ENCODE measurements at regions not wholly inside any gene's neighbourhood (a gene's known extent, or its start where the extent isn't known, plus 50 kb on each side); places are given as distances from the start of the nearest gene placed in this dataset.

DNA sequence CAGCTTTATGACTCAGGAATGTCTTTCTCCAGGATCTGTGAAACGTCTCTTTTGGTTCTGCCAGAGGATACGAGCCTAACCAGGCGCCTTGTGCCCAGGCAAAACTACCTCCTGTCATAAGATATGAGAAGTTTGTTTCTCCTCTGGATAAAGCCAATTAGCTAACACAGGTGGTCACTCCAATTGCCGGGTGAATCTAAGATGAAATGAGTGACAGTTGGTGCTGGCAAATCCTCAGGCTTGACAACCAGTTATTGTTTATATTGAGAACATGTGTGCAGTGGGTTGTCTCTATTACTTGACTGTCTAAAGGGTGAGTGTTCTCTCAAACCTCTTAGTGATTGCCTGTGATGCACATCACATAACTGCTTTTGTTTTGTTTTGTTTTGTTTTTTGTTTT, 449.1 kb downstream of the XPNPEP1 start:
- DNase-seq, result no peak

DNA sequence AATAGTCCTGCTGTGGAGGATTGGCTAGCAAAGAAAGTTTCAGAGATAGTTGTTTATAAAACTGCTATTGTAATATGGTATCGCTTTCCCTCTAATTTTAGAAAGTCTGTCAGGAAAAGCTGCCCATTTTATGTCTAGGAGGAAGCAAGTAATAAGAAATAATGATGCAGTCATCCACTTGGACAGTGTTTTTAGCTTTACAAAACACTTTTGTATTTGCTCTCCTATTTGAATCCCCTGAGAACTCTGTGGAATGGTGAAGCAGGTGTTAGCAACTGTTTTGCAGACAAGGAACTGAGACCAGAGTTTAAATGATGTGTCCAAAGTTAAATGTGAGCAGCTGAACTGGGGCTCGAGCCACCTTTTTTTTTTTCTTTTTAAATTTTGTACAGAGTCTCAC, 455.8 kb downstream of the XPNPEP1 start:
- DNase-seq, result no peak

DNA sequence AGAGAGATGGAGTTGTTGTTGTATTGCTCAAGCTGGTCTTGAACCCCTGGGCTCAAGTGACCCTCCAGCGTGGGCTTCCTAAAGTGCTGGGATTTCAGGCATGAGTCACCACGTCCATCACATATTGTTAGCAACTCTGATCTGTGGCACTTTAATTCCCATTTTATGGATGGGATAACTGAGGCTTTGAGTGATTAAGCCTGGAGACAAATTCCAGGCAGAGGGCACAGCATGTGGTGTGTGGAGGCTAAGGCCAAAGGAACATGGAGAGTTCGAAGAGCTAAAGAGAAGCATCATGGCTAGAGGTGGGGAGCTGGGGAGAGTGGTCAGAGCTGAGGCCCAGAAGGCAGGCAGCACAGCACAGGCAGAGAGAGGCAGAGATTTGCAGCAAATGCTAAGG, 458.4 kb downstream of the XPNPEP1 start:
- DNase-seq, result no peak

DNA sequence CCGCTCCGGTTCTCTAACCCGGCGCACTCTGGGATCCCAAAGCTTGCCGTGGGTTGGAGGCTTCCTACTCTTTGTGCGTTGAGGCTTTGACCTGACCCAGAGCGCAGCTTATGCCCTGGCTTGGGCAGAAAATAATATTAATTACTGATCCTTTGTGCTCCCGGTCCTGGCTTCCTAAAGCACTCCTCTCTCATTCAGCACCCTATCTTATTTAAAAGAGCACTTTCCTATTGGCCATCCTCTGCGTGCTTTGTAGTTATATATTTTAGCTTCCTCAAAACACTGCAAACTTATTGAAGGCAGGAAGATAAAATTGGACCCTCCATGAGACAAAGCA, 466.0 kb downstream of the XPNPEP1 start:
- DNase-seq, result no peak

DNA sequence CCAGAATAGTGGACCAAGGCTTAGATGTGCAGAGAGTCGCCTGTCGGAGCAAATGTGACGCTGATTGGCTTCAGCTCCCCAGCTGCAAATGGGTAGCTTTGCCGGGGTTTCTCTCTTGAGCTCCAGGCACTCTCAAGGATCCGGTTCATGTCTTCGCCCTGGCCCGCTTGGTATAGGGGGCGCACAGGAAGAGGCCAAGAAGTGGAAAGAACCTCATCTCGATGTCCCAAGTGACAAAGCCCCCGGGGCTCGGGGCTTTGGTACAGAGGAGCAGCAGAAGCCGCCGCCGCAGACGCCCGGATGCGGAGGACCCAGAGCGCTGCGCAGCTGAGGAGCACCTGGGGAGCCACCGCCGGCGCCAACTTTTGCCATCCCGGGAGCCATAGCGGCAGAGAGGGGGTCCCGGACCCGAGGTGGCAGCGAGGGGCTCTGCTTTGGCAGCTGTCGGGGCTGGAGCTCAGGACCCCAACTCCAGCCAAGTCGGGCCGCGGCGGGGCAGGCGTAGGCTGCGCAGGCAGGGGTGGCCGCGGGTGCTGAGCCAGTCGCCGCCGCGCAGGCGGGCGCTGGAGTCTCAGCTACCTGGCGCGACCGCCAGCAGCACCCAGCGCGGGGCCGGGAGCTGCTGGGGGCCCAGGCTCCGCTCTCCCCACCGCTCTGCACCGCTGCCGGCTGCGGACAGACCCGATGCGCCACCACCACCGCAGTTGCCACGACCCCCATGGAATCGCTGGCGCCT, 466.6 kb downstream of the XPNPEP1 start:
- no peak for DNase-seq

DNA sequence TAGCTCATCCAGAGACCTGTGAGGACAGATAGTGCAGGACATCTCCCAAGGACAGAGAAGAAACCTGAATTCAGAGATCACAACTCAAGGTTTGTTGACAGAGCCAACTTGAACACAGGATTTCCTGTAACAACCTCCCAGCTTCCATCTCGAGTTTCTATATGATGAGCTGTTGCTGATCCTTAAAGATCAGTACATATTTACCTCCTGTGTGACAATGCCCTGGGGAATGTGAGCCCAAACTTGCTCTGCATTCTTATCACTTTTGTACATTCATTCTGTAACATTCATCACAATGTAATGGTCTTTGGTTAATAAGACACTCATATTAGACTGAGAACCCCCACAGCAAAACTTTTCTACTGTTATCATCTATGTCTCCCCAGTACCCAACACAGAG, 468.6 kb downstream of the XPNPEP1 start:
- no peak for DNase-seq

DNA sequence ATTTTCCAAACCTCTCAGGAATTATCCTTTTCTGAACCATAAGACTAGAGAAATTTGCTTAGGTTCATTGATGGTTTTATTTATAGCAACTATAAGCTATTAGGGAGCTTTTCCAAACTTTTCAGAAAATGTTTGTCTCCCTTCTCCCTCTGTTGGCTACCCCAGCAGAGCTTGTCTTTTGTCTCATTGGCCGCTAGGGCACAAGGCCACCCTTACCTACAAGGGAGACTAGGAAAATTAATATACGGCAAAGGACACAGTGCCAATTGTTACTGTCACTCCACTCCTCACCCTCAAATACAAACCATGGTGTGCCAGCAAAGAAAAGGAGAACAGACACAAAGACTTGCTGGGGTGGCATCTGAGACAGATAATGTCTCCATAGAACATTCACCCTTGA, 471.4 kb downstream of the XPNPEP1 start:
- no peak for DNase-seq

DNA sequence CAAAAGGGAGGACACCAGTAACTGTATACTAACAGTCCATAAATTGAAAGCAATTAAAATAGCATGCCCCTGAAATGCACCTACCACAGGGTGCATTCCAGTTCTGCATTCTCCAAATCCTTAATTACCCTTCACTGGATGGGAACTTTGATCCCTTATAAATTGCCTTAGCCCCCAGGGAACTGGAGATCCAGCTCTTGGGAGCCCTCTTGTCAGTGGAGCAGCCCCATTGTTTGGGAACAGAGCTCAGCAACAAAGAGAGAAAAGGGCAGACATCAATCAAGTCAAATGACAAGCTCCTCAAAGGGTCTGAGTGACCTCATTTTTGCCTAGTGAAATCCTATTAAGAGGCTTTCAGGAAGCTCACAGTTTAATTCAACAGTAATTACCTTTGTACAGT, 472.6 kb downstream of the XPNPEP1 start:
- no peak for DNase-seq

DNA sequence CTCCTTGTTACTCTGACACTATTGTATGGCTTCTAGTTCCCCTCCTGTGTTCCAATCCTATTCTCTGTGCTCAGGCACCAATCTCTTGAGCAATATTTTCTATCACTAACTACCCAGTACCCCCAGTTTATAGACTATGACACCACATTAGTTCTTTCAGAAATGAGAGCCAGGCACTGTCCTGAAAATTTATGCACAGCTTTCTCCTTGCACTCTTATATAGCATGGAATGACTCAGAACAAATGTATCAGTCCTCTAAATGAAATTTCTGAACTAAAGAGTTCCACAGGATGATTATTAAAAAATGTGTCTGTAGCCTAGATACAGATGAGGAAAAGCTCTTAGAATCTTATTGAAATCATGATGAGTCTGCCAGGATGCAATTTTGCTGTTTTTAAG, 489.9 kb downstream of the XPNPEP1 start:
- no peak for DNase-seq

DNA sequence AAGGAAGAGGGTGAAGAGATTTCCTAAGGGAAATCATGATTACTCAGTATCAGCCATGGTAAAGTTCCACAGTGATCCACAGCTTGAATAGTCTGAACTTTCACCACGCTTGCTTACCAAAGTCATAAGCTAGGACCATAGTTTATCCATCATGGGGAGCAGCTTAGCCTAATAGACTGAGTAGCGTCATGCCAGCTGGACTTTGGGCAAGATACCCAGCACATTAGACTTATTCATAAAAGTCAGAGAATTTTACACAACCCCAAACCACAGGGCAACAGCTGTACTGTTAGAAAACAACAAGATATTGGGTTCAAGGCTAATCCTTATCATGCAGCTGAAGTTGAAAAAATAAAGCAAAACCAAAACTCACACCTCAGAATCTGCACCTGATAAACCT, 491.0 kb downstream of the XPNPEP1 start:
- DNase-seq, result no peak

DNA sequence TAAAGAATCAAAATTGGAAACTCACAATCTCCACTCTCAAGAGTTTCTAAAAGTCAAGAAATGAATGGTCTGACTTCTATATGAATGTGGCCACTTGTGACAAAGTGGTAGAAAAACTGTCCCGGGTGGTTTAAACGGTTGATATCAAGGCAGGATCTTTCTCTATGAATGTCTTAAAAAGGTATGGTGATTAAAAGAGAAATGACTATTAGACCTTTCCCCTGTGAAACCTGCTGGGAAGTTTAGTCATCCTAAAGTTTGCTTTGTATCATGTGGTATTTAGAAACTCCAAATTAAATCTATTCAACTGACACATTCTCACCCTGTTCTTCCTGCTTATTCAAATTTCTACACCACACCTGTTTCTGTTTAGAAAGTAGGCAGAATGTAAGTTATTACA, 492.5 kb downstream of the XPNPEP1 start:
- DNase-seq, result no peak

DNA sequence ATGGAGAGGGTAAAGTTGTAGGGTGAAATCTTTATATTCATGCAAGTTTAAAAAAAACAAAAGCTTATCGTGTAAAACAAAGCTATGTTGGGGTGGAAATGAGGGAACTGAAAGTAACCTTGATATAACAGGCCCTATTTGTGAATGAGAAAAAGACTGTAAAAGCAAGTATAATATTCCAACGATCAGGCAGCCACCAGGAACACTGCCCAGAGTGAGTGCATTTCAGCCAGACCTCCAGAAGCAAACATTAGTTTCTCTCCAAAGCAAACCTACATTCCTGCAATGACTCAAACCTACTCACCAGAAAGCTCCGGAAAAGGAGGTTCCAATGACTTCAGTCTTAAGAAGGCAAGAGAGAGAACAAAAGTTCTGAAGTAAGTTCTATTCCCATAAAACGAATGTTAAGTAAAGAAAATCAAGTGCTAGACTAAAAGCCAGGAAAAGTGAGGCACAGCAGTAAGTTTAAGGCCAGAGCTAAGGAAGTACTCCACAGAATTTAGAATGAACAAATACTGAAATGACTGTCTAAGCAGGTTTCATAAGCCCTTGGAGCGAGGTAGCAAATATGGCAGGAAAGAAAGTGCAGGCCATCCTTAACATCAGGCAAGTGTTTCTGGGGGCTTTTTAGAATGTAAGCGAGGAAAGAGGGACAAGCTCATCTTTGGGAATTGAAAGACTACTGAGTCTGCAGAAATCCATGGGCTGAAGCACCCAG, 493.1 kb downstream of the XPNPEP1 start:
- no peak for DNase-seq

DNA sequence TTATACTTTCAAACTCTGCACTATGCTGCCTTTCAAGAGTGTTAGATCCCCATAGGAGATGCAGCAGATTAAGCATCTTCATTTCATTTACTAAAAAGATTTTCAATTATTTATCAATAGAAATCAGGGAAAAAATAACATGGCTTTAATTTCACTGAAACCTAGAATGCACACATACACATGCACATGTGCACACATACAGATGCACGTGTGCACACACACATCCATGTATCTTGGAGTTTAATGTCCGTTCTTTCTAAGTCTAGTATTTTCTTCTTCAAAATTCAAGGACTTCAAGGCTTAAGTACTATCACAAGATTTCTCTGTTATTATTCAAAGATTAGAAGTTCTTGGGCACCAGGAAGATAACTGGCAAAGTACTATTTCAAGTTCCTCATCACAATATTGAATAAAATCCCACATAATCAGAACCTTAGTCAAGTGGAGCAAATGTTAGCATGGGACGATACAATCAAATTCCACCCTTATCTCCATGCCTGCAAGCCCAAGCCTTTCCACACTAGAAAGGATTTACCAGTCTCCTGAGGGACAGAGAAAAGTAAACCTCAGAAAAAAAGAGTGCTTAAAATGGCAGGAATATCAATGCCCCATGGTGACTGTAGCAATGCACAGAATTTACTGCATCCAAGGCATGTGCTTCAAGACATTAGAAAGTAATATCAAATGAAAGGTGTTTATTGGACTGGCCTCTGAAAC, 494.4 kb downstream of the XPNPEP1 start:
- DNase-seq, result no peak

DNA sequence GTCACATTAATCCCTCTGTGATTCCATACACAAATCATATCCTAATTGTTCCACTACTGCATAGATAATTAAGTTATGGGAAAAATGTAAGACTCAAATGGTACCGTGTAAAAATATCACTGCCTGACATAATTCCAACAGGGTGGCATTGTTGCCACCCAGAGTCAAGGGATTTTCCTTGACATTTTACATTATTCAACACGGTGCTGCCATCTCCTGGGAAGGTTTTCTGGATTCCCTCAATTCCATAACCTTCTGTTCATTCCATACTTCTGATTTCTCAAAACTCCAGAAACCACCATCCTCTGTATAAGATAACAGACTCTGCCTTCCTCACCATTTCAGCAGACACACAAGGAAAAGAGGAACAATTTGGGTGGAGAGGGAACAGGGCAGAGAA, 495.9 kb downstream of the XPNPEP1 start:
- no peak for DNase-seq

DNA sequence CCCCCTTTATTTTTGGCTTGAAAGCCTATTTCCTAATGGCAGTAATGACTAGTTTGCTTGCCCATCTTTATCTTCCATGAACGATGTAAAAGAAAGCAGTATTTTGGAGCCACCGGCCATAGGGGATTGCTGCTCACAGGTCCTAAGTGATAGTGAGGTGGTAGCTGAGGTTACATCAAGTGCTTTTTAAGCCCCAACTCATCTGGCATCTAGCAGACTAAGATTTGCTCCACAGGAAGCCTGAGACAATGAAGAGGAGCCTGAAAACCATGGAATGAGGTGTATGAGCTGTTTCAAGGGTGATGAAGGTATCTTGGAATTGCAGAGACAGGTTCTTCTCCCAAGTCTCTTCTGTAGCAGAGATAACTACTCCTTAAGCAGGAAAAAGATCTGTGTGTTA, 496.3 kb downstream of the XPNPEP1 start:
- no peak for DNase-seq

DNA sequence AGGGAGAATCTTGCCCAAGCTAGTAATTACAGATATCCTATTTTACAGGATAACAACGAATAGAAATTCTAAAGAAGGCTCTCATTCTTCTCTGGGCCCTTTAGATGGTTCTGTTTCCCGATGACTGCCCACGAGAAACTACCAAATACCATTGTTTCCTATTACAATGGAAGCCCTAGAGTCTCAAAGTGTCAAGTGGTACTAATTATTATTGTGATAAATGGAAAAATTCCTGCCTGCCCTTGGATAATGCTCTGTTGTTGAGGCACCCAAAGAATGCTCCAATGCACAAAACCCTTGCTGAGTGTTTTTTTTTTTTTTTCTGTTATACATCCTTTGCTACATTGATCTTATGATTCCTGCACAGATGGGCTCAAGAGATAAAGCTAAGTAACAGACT, 504.5 kb downstream of the XPNPEP1 start:
- no peak for DNase-seq

DNA sequence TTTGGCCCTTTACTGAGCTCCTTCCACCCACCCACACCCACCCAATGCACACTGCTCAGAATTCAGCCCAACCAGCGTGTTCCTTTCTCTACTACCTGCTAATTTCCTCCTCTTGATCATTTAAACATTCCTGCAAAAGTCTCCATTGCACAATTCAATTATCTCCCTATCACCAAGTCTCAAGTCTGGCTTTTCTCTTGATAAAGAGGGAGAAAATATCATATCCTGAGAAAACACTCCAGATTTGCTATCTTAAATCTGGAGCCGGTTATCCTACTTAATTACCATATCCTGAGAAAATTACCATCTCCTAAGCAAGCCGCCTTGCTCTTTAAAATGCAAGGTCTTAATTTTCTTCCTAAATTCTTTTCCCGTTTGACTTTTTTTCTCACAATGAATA, 505.5 kb downstream of the XPNPEP1 start:
- no peak for DNase-seq

DNA sequence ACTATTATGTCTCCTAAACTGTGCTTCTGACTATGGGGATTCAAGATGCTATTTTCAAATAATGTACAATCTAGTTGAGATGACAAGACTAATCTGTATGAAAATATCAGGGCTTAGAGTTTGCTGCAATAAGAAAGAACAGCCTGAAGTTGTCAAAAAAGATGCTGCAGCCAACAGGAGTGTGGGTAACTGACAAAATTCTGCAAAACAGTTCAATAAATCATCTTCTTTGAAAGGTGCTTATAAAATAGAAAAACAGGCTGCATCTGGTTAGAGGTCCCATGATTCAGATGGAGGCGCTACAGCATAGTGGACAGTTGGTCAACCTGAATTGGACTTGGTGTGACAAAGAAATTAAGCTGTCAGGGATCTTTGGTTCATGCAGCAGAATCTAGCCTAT, 511.0 kb downstream of the XPNPEP1 start:
- no peak for DNase-seq

DNA sequence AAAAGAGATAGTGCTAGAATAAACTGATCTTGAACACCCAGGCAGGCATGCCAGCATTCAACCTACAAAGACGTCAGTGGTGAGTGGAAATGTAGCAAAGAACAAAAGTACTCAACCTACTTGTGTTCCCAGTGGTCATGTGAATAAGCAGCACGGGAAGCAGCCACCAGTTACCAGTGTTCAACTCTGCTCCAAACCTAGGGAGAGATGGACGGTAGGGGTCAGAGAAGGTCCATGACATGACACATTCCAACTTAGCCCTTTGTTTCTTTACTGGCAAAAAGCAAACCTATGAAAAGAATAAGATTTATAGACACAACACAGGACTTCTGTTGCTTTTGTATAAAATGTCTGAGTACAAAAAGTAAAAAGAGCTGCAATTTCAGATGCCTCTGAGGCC, 511.4 kb downstream of the XPNPEP1 start:
- DNase-seq, result no peak

DNA sequence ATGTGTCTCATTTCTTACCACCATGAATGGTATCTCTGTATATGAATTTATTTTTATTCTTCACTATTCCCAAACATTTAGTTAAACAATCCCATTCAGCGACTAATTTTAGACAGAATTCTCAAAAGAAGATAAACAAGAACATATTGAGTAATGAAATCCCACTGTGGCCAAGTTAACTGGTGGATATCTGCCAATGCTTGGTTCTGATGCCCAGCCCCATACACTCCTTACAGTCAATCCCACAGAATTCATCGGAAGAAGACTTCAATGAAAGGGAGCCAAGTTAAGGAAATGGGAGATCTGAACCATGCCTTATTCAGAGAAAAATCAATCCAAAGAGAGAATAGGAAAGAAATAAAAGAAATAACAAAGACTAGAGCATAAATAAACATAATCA, 518.0 kb downstream of the XPNPEP1 start:
- no peak for DNase-seq

DNA sequence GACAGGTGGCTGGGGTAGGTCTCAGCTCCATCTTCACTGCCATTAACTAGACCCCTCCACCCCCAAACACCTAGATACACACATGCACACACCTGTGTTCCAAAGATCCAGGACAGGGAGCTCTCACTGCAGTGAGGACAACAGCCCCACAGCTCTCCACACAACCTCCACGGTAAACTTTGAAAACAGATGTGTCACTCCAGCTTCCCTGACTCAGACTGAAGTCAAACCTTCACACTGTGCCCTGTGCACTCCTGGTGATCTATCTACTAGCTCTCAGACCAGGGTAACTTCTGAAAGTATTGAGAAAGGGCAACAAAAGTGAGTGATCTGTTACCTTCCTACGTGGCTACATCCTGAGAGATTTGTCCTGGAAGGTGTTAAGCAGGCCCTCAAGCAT, 519.8 kb downstream of the XPNPEP1 start:
- no peak for DNase-seq

DNA sequence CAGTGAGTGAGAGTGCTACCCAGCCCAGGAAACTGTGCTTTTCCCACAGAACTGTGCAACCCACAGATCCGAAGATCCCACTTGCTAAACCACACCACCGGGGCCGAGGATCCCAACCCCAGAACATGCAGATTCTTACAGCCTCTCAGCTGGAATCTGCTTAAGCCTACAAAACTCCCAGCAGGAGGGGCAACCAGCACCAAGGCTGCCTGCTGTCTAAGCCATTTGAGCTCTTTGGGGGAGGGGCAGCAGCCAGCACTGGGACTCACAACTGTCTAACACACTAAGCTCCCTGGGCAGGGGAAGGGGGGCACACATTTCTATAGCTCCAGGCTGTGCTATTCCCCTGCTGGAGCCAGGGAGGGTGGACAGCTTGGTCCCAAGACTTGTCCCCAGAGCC, 529.9 kb downstream of the XPNPEP1 start:
- no peak for DNase-seq

DNA sequence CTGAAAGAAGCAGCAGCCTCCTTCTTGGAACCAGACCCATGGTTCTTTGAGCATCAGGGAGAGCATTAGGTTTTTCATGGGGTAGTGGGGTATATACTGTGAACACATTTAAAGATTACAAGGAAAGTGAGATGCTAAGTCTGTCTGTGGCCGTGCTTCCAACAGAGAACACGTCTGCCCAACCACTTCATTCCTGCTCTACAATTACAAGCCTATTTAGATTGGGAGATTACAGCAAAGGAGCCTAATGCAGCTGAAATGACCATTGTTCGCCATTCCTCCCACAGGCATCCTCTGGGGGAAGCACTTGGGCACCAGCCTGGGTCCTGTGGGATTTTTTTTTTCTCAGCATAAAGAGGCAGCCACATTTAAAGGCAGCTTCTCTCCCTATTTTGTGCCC, 536.4 kb downstream of the XPNPEP1 start:
- DNase-seq, result no peak

DNA sequence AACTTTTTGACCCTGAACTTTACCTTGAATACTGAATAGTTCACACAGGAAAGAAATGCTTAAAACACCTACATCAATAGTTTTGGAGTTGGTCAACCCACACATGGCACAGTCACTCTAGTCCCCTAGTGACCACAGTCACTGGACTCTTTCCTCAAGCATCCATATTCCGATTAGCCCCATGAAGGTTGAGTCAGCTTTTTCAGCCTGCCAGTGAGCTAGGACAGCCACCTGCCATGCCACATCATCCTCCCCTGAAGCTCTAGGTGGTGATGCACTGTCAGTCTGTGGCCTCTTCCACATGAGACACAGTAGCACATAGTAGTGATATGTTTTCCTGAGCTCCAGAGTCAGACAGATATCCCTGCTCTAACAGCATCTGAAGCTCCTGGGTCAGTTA, 537.2 kb downstream of the XPNPEP1 start:
- DNase-seq, result no peak
